Lung (tissue), 11 donors: ENCODE measurements at regions not wholly inside any gene's neighbourhood (a gene's known extent, or its start where the extent isn't known, plus 50 kb on each side); places are given as distances from the start of the nearest gene placed in this dataset.

ENCODE experiments used
- ATAC-seq: fragments of 200-7000 bp; cut with Tn5 transposase; one replicate; pipeline ENCODE4 v1.9.1; 2020; ENCODE audit warnings: moderate number of reproducible peaks; ENCODE audit not compliant: insufficient read depth, low FRiP score
- DNase-seq, 3 donors: peaks; one replicate each; pipeline ENCODE4 v3.0.0-alpha.2; 2013 to 2017
- H3K27ac ChIP-seq, 2 donors: one replicate each; pipeline ENCODE4 v1.5.1; 2013; ENCODE audit warnings: mild to moderate bottlenecking in 2 of 2, moderate library complexity in 2 of 2, control low read depth in 1 of 2, inconsistent platforms in 1 of 2, low read depth in 1 of 2, low read length in 1 of 2
- H3K27me3 ChIP-seq, 3 donors: one replicate each; pipeline ENCODE4 v1.5.1; 2013; ENCODE audit warnings: low read length in 2 of 3; ENCODE audit not compliant: control insufficient read depth in 3 of 3, insufficient read depth in 3 of 3
- H3K36me3 ChIP-seq, 4 donors: one replicate each; pipeline ENCODE4 v1.5.1; 2013; ENCODE audit warnings: low read length in 4 of 4, mild to moderate bottlenecking in 1 of 4, moderate library complexity in 1 of 4; ENCODE audit not compliant: control insufficient read depth in 4 of 4, insufficient read depth in 4 of 4
- H3K4me1 ChIP-seq, 5 donors: one replicate each; pipeline ENCODE4 v1.5.1; 2013; ENCODE audit warnings: low read length in 5 of 5, mild to moderate bottlenecking in 2 of 5, moderate library complexity in 1 of 5; ENCODE audit not compliant: control insufficient read depth in 5 of 5, insufficient read depth in 5 of 5
- H3K4me3 ChIP-seq: one replicate; pipeline ENCODE4 v1.5.1; 2013; ENCODE audit warnings: mild to moderate bottlenecking, control low read depth, moderate library complexity
- H3K9ac ChIP-seq, 2 donors: one replicate each; pipeline ENCODE4 v1.5.1; 2013; ENCODE audit warnings: low read length in 2 of 2, control low read depth in 1 of 2; ENCODE audit not compliant: insufficient read depth in 1 of 2
- H3K9me3 ChIP-seq, 4 donors: one replicate each; pipeline ENCODE4 v1.5.1; 2013; ENCODE audit warnings: low read length in 3 of 4, mild to moderate bottlenecking in 1 of 4, moderate library complexity in 1 of 4; ENCODE audit not compliant: control insufficient read depth in 4 of 4, insufficient read depth in 3 of 4
- WGBS, 2 donors: extraction: QIAGEN DNeasy Blood & Tissue Kit; methylation state at CpG; one replicate each; pipeline ENCODE4 v1.1.7; 2013; 5-methylcytosine and 5-hydroxymethylcytosine counted together
- TF ChIP-seq, protein P1 (sequence below): IDR thresholded peaks from 2 replicates; pipeline ENCODE4 v1.5.1; 2012; ENCODE audit warnings: mild to moderate bottlenecking; ENCODE audit errors: control extremely low read depth, extremely low read depth
- donor health status: control.
- donor health status: control.
- donor health status: Bipolar disorder and iron deficiency.
- donor health status: healthy.
- donor health status: DM: yes; HTN: yes; CAD: no.

DNA sequence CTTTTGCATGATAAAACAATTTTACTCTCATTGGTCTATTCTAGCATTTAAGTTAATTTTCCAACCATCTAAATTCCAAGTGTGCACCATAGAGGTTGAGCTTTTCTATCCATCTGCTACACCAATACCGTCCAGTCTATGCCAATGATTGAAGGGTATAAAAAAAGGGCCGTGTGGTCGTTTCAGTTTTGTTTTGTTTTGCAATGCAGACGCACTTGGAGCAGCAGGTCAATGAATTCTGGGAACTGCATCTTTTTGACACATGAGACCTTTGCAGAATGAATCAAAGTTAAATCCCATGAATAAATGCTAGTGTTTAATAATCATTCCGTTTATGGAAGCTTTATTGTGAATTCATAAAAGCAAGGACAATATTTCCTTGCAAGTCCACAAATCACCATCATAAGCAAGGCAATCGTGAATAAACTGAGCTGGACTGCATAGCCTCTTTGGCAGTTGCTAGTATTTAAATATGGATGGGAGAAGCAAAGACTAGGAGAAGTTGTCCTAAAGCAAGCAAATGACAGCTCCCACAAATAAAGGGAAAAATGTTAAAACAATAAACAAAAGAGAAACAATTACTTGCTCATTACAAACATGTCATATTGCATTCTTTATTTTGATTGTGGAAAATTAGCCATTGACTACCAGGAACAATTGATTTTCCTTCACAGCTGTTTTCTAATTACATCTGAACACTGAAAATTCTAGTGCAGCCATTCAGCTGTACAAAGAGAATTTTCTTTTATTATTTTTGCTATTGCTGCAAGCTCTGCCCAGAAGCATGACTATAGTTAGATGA lies 649.7 kb upstream of the GJE1 start:
- Histone ChIP-seq H3K9me3 (no peaks in the 10 kb centered on the region), H3K4me3 (no peak overlapping the region), H3K9ac (peak overlapping the region; percentile 69 to 79), H3K27ac (peak overlapping the region in 1 of 2 donors; percentile 75), H3K27me3 (no peaks in the 10 kb centered on the region), H3K36me3 (no peaks in the 10 kb centered on the region), H3K4me1 (peaks cover 0 to 11% (median 0%) of the 10 kb centered on the region in 5 donors)
- WGBS, 2 donors = 30 to 41% methylated on average over 6 of the region's 6 CpGs
- ATAC-seq (no peak), DNase-seq (peak in 1 of 3 donors; percentile 37)
- TF ChIP-seq, protein P1, sequence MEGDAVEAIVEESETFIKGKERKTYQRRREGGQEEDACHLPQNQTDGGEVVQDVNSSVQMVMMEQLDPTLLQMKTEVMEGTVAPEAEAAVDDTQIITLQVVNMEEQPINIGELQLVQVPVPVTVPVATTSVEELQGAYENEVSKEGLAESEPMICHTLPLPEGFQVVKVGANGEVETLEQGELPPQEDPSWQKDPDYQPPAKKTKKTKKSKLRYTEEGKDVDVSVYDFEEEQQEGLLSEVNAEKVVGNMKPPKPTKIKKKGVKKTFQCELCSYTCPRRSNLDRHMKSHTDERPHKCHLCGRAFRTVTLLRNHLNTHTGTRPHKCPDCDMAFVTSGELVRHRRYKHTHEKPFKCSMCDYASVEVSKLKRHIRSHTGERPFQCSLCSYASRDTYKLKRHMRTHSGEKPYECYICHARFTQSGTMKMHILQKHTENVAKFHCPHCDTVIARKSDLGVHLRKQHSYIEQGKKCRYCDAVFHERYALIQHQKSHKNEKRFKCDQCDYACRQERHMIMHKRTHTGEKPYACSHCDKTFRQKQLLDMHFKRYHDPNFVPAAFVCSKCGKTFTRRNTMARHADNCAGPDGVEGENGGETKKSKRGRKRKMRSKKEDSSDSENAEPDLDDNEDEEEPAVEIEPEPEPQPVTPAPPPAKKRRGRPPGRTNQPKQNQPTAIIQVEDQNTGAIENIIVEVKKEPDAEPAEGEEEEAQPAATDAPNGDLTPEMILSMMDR = no peak

DNA sequence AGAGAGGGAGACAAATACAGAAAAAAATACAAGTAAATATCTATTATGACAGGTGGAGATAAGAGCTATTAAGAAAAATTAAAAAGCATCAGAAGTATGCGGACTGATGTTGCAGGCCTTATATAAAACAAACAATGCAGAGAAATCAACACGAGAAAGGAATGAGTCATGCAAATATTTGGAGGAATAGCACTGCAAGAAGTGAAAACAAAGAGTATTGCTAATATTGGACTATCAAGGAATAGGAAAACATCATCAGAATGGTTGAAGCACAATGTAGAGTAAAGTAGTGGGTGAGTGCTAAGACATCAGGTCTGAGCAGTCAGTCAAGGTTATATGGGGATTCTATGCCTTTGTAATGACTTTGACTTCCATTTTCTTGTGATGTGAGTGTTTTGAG lies 657.5 kb upstream of the GJE1 start:
- 69 to 82% methylated on average over 2 of the region's 2 CpGs for WGBS, 2 donors
- H3K36me3 ChIP-seq = no peaks in the 10 kb centered on the region
- ATAC-seq = no peak

DNA sequence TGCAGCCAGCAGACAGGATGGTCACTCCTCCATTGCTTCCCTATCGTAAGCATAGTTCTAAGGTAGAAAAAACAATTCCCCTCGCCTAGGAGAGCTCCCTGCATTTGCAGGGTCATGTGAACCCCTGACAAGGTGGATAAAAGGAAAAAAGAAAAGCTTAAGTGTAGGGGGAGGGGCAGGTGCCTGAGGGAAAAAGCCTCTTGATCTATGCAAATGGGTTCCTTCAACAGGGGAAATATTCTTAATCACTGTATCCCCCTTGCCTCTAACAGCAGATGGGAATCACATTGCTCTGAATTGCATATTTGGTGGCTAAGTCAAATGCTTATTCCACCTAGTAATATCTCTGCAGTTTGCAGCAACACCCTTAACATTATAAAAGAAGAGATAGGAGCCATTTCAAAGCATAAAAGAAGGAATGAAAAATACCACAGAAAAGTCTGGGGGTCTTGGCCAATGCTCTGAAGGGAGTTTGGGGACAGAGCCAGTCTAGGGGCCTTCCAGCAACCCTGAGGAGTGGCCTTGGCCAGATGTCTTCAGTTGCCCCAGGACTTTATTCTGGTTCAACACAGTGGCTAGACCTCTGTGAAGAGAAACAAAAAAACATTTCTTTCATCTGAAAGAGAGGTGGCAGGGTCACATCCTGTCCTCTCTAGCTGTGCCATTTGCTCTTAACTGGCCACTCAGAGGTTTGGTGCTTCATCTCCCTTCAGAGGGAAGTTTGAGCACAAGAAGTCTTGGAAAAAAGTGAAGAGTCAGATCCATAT lies 660.4 kb upstream of the GJE1 start:
- H3K4me3 ChIP-seq = no peak overlapping the region
- ATAC-seq (no peak), DNase-seq (no peak)
- H3K9me3 ChIP-seq = peaks cover 0 to 8% (median 0%) of the 10 kb centered on the region in 4 donors
- TF ChIP-seq, protein P1 = no peak
- H3K4me1 ChIP-seq = no peaks in the 10 kb centered on the region
- H3K27me3 ChIP-seq = no peaks in the 10 kb centered on the region
- no peak overlapping the region for H3K9ac ChIP-seq
- no peaks in the 10 kb centered on the region for H3K36me3 ChIP-seq
- 87 to 89% methylated on average over 2 of the region's 2 CpGs for WGBS, 2 donors
- no peak overlapping the region for H3K27ac ChIP-seq

More for the DNA sequence above, 657.5 kb upstream of the GJE1 start:
- peaks cover 0 to 8% (median 0%) of the 10 kb centered on the region in 4 donors for H3K9me3 ChIP-seq
- no peaks in the 10 kb centered on the region for H3K4me1 ChIP-seq
- TF ChIP-seq, protein P1 = no peak
- peak in 1 of 3 donors; percentile 9 for DNase-seq
- H3K27ac ChIP-seq = no peak overlapping the region
- H3K9ac ChIP-seq = no peak overlapping the region
- no peak overlapping the region for H3K4me3 ChIP-seq
- H3K27me3 ChIP-seq = no peaks in the 10 kb centered on the region
